ELR (cell line): ENCODE measurements at regions not wholly inside any gene's neighbourhood (a gene's known extent, or its start where the extent isn't known, plus 50 kb on each side); places are given as distances from the start of the nearest gene placed in this dataset.
"Not testable (repeated sequence)": the region's sequence is repeated elsewhere in the genome, so short reads cannot be mapped to it uniquely, and the experiment has no call there.

Source experiments
- DNase-seq: peaks from one replicate; pipeline ENCODE4 v3.0.0-alpha.2; 2015; ENCODE audit warnings: low read depth

- DNase-seq, result no peak
These were observed 92.8 kb downstream of the ADCYAP1 start for GRCh38 chr18:997499-997898.

GRCh38 chr18:998936-999335 lies 94.3 kb downstream of the ADCYAP1 start:
- peak; percentile 19 for DNase-seq

- peak; percentile 43 for DNase-seq
These were observed 98.0 kb downstream of the ADCYAP1 start for GRCh38 chr18:1002653-1003178.

GRCh38 chr18:1003499-1003898 lies 98.8 kb downstream of the ADCYAP1 start:
- DNase-seq, result no peak

- DNase-seq, result no peak
These were observed 101.6 kb downstream of the ADCYAP1 start for GRCh38 chr18:1006304-1006703.

- DNase-seq, result no peak
These were observed 102.3 kb downstream of the ADCYAP1 start for GRCh38 chr18:1006965-1007364.

GRCh38 chr18:1011349-1011748 lies 106.7 kb downstream of the ADCYAP1 start:
- no peak for DNase-seq

- DNase-seq, result no peak
These were observed 108.1 kb downstream of the ADCYAP1 start for GRCh38 chr18:1012775-1013174.

GRCh38 chr18:1013951-1014350 lies 109.3 kb downstream of the ADCYAP1 start:
- DNase-seq, result no peak

GRCh38 chr18:1014509-1014908 lies 109.8 kb downstream of the ADCYAP1 start:
- no peak for DNase-seq

- no peak for DNase-seq
These were observed 110.4 kb downstream of the ADCYAP1 start for GRCh38 chr18:1014951-1015624.

- DNase-seq, result no peak
These were observed 111.1 kb downstream of the ADCYAP1 start for GRCh38 chr18:1015777-1016176.

GRCh38 chr18:1017227-1018058 lies 112.8 kb downstream of the ADCYAP1 start:
- DNase-seq, result peak; percentile 38

GRCh38 chr18:1018181-1018681 lies 113.6 kb downstream of the ADCYAP1 start:
- DNase-seq, result peak; percentile 8

- DNase-seq, result no peak
These were observed 114.5 kb downstream of the ADCYAP1 start for GRCh38 chr18:1019191-1019590.

- no peak for DNase-seq
These were observed 116.2 kb downstream of the ADCYAP1 start for GRCh38 chr18:1020731-1021344.

GRCh38 chr18:1026930-1027329 lies 122.3 kb downstream of the ADCYAP1 start:
- DNase-seq, result no peak

- not testable (repeated sequence) for DNase-seq
These were observed 128.4 kb downstream of the ADCYAP1 start for GRCh38 chr18:1033092-1033491.

- no peak for DNase-seq
These were observed 130.3 kb downstream of the ADCYAP1 start for GRCh38 chr18:1034971-1035370.

GRCh38 chr18:1036926-1037325 lies 132.3 kb downstream of the ADCYAP1 start:
- no peak for DNase-seq

- DNase-seq, result no peak
These were observed 133.1 kb downstream of the ADCYAP1 start for GRCh38 chr18:1037776-1038175.

- no peak for DNase-seq
These were observed 134.8 kb downstream of the ADCYAP1 start for GRCh38 chr18:1039421-1039820.

- DNase-seq, result not testable (repeated sequence)
These were observed 138.4 kb downstream of the ADCYAP1 start for GRCh38 chr18:1043039-1043438.
